Endothelial cell of umbilical vein (primary cell): ENCODE measurements at regions not wholly inside any gene's neighbourhood (a gene's known extent, or its start where the extent isn't known, plus 50 kb on each side); places are given as distances from the start of the nearest gene placed in this dataset.

Experiments used
- BruUV-seq: library from RNA; stranded (reverse); fragments of 400-500 nt; replicated peaks from 2 replicates; lab custom pipeline; 2021; lab: Mats Ljungman, UMichigan
- CTCF ChIA-PET: fragments of 300-600, 350-600 bp; sonication (Branson Sonifier 250); formaldehyde crosslinking; loops from one replicate; lab custom pipeline; 2021; ENCODE audit warnings: antibody characterized with exemption, inconsistent platforms; lab: Charles Lee
- POLR2A ChIA-PET: fragments of 300-600, 350-600 bp; sonication (Branson Sonifier 250); formaldehyde crosslinking; loops from one replicate; lab custom pipeline; 2021; ENCODE audit warnings: antibody characterized with exemption, inconsistent platforms; lab: Charles Lee
- DNase-seq: peaks from one replicate; pipeline ENCODE4 v3.0.0-alpha.2; 2011; ENCODE audit warnings: low read depth, low spot score
- FAIRE-seq: peaks from 2 replicates; lab custom pipeline; 2011; peaks lifted over from hg19 to GRCh38; lab: Jason Lieb, UNC
- H2AFZ ChIP-seq: 2 replicates; pipeline ENCODE4 v1.6.0; 2012; ENCODE audit warnings: low read depth, low read length, control low read depth, inconsistent platforms
- H3K27ac ChIP-seq: 2 replicates; pipeline ENCODE4 v1.5.1; 2011; ENCODE audit warnings: low read depth, mild to moderate bottlenecking, control low read depth, low read length, moderate library complexity; ENCODE audit not compliant: insufficient read depth
- H3K27me3 ChIP-seq, 2 experiments: 2 replicates each; pipeline versions ENCODE4 v1.6.0 to v1.6.1; 2011; ENCODE audit warnings: low read length in 2 of 2, mixed read lengths in 1 of 2; ENCODE audit not compliant: control insufficient read depth in 2 of 2, insufficient read depth in 2 of 2
- H3K36me3 ChIP-seq, 2 experiments: 2 replicates in 1 of 2; 3 replicates in 1 of 2; pipeline ENCODE4 v1.5.1; 2011; ENCODE audit warnings: low read length in 2 of 2, mild to moderate bottlenecking in 1 of 2, moderate library complexity in 1 of 2; ENCODE audit not compliant: control insufficient read depth in 2 of 2, insufficient read depth in 2 of 2; ENCODE audit errors: extremely low read depth in 1 of 2
- H3K4me1 ChIP-seq: 3 replicates; pipeline ENCODE4 v1.5.1; 2011; ENCODE audit warnings: mild to moderate bottlenecking, low read length; ENCODE audit not compliant: control insufficient read depth, insufficient read depth; ENCODE audit errors: extremely low read depth
- H3K4me2 ChIP-seq: 2 replicates; pipeline ENCODE4 v1.6.1; 2011; ENCODE audit warnings: low read length, control low read depth, mixed read lengths; ENCODE audit not compliant: insufficient read depth
- H3K4me3 ChIP-seq, 3 experiments: fragments of 200-600 bp in 1 of 3; sonication (generic), shearing (Covaris generic) in 1 of 3; replicated peaks in 1 of 3; 2 replicates each; pipeline ENCODE4 v1.5.1; 2011 to 2016; ENCODE audit warnings: control low read depth in 3 of 3, low read length in 3 of 3, mild to moderate bottlenecking in 2 of 3, inconsistent platforms in 1 of 3, low read depth in 1 of 3, moderate library complexity in 1 of 3; ENCODE audit not compliant: insufficient read depth in 1 of 3
- H3K79me2 ChIP-seq: 2 replicates; pipeline ENCODE4 v1.6.0; 2012; ENCODE audit warnings: low read length, inconsistent platforms; ENCODE audit not compliant: control insufficient read depth, insufficient read depth
- H3K9ac ChIP-seq: replicated peaks from 2 replicates; pipeline ENCODE3; 2011; ENCODE audit warnings: low read length, control low read depth; ENCODE audit not compliant: insufficient read depth; ENCODE audit errors: extremely low read depth
- H3K9me1 ChIP-seq: replicated peaks from 3 replicates; pipeline ENCODE4 v1.6.0; 2011; ENCODE audit warnings: mild to moderate bottlenecking, low read length; ENCODE audit not compliant: control insufficient read depth, insufficient read depth; ENCODE audit errors: extremely low read depth
- H3K9me3 ChIP-seq: replicated peaks from 2 replicates; pipeline ENCODE4 v1.5.1; 2012; ENCODE audit warnings: low read length, inconsistent platforms; ENCODE audit not compliant: control insufficient read depth, insufficient read depth
- H4K20me1 ChIP-seq: replicated peaks from 2 replicates; pipeline ENCODE3; 2011; ENCODE audit warnings: mild to moderate bottlenecking, low read length; ENCODE audit not compliant: control insufficient read depth, insufficient read depth; ENCODE audit errors: extremely low read depth
- FOS ChIP-seq: IDR thresholded peaks from 2 replicates; pipeline ENCODE4 v1.6.1; 2011; ENCODE audit warnings: mild to moderate bottlenecking, low read length, moderate library complexity, borderline replicate concordance; ENCODE audit not compliant: insufficient read depth
- POLR2A ChIP-seq: IDR thresholded peaks from 2 replicates; pipeline ENCODE4 v1.6.1; 2012; ENCODE audit warnings: low read depth, mild to moderate bottlenecking, control low read depth, low read length
- dilution Hi-C: fragments of 300-500 bp; cut with MboI; formaldehyde crosslinking; loops from one replicate; pipeline ENCODE4 v1.15.0; 2019; ENCODE audit warnings: low sequenced_read_pairs; ENCODE audit not compliant: extremely low pct_ligation_motif_present
- intact Hi-C: fragments of 100-400 bp; cut with micrococcal nuclease; formaldehyde crosslinking; loops from one replicate; pipeline ENCODE4 v1.10.0; 2022

- no TSS peak for BruUV-seq
- no peaks in the 10 kb centered on the region for H4K20me1 ChIP-seq
- no peaks in the 10 kb centered on the region for H3K79me2 ChIP-seq
- DNase-seq (no peak), FAIRE-seq (no peak)
- no peak overlapping the region for H3K9ac ChIP-seq
- no peaks in the 10 kb centered on the region for H3K9me1 ChIP-seq
- no peaks in the 10 kb centered on the region for H3K4me1 ChIP-seq
- H3K4me3 ChIP-seq, result no peak overlapping the region
- intact Hi-C loops, result no loop called here
- H3K27me3 ChIP-seq, result peaks cover 3 to 20% of the 10 kb centered on the region in 2 experiments
- POLR2A ChIA-PET, result no interaction called here
- CTCF ChIA-PET, result no interaction called here
- H3K36me3 ChIP-seq, result no peaks in the 10 kb centered on the region
- H3K4me2 ChIP-seq, result no peak overlapping the region
- TF ChIP-seq POLR2A, result no peak
- dilution Hi-C loops, result no loop called here
- no peak overlapping the region for H3K27ac ChIP-seq
- no peak overlapping the region for H2AFZ ChIP-seq
- H3K9me3 ChIP-seq, result no peaks in the 10 kb centered on the region
Measured at GRCh38 chr7:112603673-112604072, 122.9 kb downstream of the LSMEM1 start.

- no peak for DNase-seq
- H3K9ac ChIP-seq, result no peak overlapping the region
- no peaks in the 10 kb centered on the region for H3K9me3 ChIP-seq
- H3K36me3 ChIP-seq, result no peaks in the 10 kb centered on the region
- ChIA-PET POLR2A (no interaction called here), CTCF (interaction anchor here (1.4 kb wide), 1 partner anchor 10 kb away, joined by 4 read pairs; no protein-coding TSS in a partner anchor)
- no peaks in the 10 kb centered on the region for H3K9me1 ChIP-seq
- H3K4me1 ChIP-seq, result no peaks in the 10 kb centered on the region
- H3K27ac ChIP-seq, result no peak overlapping the region
- H3K4me2 ChIP-seq, result no peak overlapping the region
- H3K79me2 ChIP-seq, result no peaks in the 10 kb centered on the region
- FAIRE-seq, result no peak
- H2AFZ ChIP-seq, result no peak overlapping the region
- dilution Hi-C loops (no loop called here), intact Hi-C loops (no loop called here)
- H4K20me1 ChIP-seq, result no peaks in the 10 kb centered on the region
- H3K4me3 ChIP-seq, result no peak overlapping the region
- no peak for TF ChIP-seq FOS
- BruUV-seq, result no TSS peak
- H3K27me3 ChIP-seq, result peaks cover 3 to 15% of the 10 kb centered on the region in 2 experiments
Measured at GRCh38 chr7:112610636-112611035, 129.8 kb downstream of the LSMEM1 start.
